LNCaP clone FGC (cell line): ENCODE measurements at regions not wholly inside any gene's neighbourhood (a gene's known extent, or its start where the extent isn't known, plus 50 kb on each side); places are given as distances from the start of the nearest gene placed in this dataset.

Source experiments
- DNase-seq: peaks from one replicate; pipeline ENCODE4 v3.0.0-alpha.2; 2011; ENCODE audit warnings: low read depth
- H3K4me3 ChIP-seq: 2 replicates; pipeline ENCODE4 v1.5.1; 2011; ENCODE audit warnings: mild to moderate bottlenecking, low read depth, low read length, control low read depth
- TF ChIP-seq, protein P1 (sequence below): IDR thresholded peaks from 2 replicates; pipeline ENCODE4 v1.5.1; 2012; ENCODE audit warnings: mild to moderate bottlenecking; ENCODE audit not compliant: control insufficient read depth, insufficient read depth; ENCODE audit errors: extremely low read depth

DNA sequence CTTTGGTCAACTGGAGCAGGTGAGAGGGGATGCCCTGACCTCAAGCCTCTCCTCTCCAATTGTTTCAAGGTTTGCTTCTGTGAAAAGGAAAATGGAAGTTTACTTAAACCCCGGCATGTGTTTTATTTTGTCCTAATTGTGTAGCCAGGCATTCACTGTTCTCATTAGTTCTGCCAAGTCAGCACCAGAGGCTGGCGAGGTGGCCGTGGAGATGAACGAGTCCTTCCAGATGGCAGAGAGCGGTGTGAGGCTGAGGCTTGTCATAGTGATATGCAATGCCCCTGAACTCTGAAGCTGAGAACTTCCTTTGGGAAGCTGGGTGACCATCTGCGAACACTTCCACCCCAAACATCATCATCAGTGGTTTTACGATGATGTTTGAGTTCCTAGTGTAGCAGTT is 199.6 kb downstream of the TJP1 start:
- TF ChIP-seq, protein P1, sequence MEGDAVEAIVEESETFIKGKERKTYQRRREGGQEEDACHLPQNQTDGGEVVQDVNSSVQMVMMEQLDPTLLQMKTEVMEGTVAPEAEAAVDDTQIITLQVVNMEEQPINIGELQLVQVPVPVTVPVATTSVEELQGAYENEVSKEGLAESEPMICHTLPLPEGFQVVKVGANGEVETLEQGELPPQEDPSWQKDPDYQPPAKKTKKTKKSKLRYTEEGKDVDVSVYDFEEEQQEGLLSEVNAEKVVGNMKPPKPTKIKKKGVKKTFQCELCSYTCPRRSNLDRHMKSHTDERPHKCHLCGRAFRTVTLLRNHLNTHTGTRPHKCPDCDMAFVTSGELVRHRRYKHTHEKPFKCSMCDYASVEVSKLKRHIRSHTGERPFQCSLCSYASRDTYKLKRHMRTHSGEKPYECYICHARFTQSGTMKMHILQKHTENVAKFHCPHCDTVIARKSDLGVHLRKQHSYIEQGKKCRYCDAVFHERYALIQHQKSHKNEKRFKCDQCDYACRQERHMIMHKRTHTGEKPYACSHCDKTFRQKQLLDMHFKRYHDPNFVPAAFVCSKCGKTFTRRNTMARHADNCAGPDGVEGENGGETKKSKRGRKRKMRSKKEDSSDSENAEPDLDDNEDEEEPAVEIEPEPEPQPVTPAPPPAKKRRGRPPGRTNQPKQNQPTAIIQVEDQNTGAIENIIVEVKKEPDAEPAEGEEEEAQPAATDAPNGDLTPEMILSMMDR: no peak
- no peak for DNase-seq
- H3K4me3 ChIP-seq: no peak overlapping the region

DNA sequence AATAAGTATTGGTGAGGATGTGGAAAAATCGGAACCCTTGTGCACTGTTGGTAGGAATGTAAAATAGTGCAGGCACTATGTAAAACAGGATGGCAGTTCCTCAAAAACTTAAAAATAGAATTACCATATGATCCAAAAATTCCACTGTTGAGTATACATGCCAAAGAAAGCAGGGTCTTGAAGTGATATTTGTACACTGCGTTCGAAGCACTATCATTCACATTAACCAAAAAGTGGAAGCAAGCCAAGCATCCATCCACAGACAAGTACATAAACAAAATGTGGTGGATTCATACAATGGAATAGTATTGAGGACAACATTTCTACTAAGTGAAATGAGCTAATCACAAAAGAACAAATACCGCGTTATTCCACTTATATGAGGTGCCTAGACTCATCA is 200.7 kb downstream of the TJP1 start:
- TF ChIP-seq, protein P1: no peak
- H3K4me3 ChIP-seq: no peak overlapping the region
- no peak for DNase-seq

DNA sequence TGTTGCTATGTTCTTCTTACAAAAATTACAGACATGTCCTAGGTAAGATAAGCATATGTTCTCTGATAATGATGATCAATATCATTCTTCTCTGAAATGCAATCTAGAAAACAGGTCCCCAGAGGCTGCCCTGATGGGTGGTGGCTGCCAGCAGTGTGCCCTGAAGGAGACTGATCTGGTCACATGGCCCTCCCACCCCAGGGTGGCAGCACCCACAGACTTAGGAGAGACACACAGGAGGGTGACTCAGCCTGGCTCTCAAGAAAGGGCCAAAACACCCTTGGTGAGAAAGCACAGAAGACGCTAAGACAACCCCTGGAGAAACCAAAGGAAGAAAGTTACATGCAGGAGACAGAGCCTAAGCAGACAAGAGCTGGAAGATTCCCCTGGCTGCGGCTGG is 203.7 kb downstream of the TJP1 start:
- DNase-seq: no peak
- TF ChIP-seq, protein P1: no peak
- no peak overlapping the region for H3K4me3 ChIP-seq

DNA sequence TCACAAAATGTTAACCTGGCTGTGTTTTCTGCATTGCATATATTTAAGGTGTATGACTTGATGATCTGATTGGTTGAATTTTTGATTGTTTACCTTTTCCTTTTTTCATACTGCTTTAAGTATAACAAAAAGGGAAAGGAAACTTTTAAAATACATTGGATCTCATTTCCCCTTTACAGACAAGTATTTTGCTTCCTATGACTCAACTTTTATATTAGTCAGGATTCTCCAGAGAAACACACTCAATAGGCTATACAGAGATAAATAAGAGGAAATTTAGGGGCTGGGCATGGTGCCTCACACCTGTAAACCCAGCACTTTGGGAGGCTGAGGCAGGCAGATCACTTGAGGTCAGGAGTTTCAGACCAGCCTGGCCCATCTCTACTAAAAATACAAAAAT is 205.8 kb downstream of the TJP1 start:
- TF ChIP-seq, protein P1: no peak
- DNase-seq: no peak
- no peak overlapping the region for H3K4me3 ChIP-seq

DNA sequence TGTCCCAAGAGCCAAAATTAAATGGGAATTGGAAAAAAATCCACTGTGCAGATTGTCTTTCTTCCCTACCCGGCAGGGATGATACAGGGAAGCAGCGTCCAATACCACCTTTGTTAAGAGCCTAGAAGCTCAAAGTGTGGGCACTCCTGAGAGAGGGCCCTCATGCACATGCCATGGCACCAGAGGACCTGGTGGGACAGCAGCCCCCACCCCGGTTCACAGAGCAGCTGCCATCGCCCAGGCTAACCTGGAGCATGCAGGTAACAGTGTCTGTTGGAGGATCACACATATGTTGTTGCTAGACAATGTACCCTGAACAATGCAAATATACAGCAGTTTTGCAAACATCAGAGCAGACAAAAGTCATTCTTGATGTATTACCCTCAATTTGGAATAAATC is 206.5 kb downstream of the TJP1 start:
- TF ChIP-seq, protein P1: no peak
- no peak for DNase-seq
- H3K4me3 ChIP-seq: no peak overlapping the region

DNA sequence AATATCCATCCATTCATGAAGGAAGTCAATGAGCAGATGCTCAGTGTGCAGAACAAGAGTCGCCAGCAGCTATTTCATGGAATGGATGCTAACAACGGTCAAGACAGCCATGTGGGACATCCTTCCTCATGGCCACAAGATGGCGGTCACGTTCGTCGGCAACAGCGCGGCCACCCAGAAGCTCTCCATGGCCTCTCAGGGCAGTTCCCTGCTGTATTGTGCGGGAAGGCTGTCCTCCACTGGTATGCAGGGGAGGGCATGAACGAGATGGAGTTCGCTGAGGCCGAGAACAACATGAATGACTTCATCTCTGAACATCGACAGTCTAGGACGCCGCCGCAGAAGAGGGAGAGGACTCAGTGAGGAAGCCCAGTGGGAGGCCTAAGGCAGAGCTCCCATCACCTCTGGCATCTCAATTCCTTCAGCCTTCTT is 208.3 kb downstream of the TJP1 start:
- H3K4me3 ChIP-seq: no peak overlapping the region
- no peak for DNase-seq
- TF ChIP-seq, protein P1: peak; percentile 80

DNA sequence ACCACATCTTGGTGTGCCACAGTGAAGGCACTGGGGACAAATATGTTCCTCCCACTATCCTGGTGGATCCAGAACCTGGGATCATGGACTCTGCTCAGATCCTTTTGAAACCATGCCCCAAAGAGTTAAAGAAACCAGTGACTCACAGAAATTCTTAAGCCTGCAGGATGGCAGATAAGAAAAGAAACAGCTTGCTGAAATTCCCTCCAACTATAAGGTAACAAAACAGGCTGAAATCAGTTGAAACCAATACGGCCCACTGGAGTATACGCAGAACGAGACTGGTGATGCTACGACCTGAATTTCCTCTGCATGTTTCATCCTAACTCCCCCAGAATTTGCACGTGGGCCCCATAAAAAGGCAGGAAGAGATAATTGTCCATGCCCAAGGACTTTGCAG is 209.6 kb downstream of the TJP1 start:
- no peak overlapping the region for H3K4me3 ChIP-seq
- DNase-seq: no peak
- TF ChIP-seq, protein P1: no peak
